GM19238 (cell line): ENCODE measurements at regions not wholly inside any gene's neighbourhood (a gene's known extent, or its start where the extent isn't known, plus 50 kb on each side); places are given as distances from the start of the nearest gene placed in this dataset.

Source experiments
- DNase-seq: peaks from one replicate; pipeline ENCODE4 v3.0.0; 2011; ENCODE audit warnings: low spot score; ENCODE audit not compliant: insufficient read length

- no peak for DNase-seq
Measured at GRCh38 chr10:124265776-124266467, 152.8 kb downstream of the OAT start.

GRCh38 chr10:124265391-124265745 lies 153.4 kb downstream of the OAT start:
- no peak for DNase-seq

- no peak for DNase-seq
Measured at GRCh38 chr10:124264711-124265390, 153.9 kb downstream of the OAT start.

- no peak for DNase-seq
Measured at GRCh38 chr10:124264271-124264670, 154.5 kb downstream of the OAT start.

GRCh38 chr10:124263726-124264125 lies 155.0 kb downstream of the OAT start:
- no peak for DNase-seq

GRCh38 chr10:124262971-124263370 lies 155.8 kb downstream of the OAT start:
- no peak for DNase-seq

GRCh38 chr10:124262234-124262865 lies 156.4 kb downstream of the OAT start:
- no peak for DNase-seq

GRCh38 chr10:124259139-124259825 lies 159.4 kb downstream of the OAT start:
- no peak for DNase-seq

GRCh38 chr10:124257781-124258180 lies 160.9 kb downstream of the OAT start:
- DNase-seq, result no peak

- no peak for DNase-seq
Measured at GRCh38 chr10:124256151-124256550, 162.6 kb downstream of the OAT start.

- DNase-seq, result no peak
Measured at GRCh38 chr10:124255556-124255955, 162.2 kb upstream of the CHST15 start.

GRCh38 chr10:124254490-124254889 lies 161.1 kb upstream of the CHST15 start:
- no peak for DNase-seq

GRCh38 chr10:124253006-124253405 lies 159.6 kb upstream of the CHST15 start:
- DNase-seq, result no peak

GRCh38 chr10:124252097-124252715 lies 158.8 kb upstream of the CHST15 start:
- no peak for DNase-seq

GRCh38 chr10:124251317-124252065 lies 158.1 kb upstream of the CHST15 start:
- no peak for DNase-seq

GRCh38 chr10:124250506-124250905 lies 157.1 kb upstream of the CHST15 start:
- no peak for DNase-seq

- DNase-seq, result no peak
Measured at GRCh38 chr10:124249812-124250432, 156.5 kb upstream of the CHST15 start.

GRCh38 chr10:124249196-124249595 lies 155.8 kb upstream of the CHST15 start:
- no peak for DNase-seq

- no peak for DNase-seq
Measured at GRCh38 chr10:124248056-124249045, 155.0 kb upstream of the CHST15 start.
